Smooth muscle cell (in vitro differentiated cells): ENCODE measurements at regions not wholly inside any gene's neighbourhood (a gene's known extent, or its start where the extent isn't known, plus 50 kb on each side); places are given as distances from the start of the nearest gene placed in this dataset.

Experiments used
- DNase-seq: peaks from one replicate; lab custom pipeline; 2025; ENCODE audit not compliant: unreplicated experiment; lab: John Stamatoyannopoulos, UW
- H2AFZ ChIP-seq: fragments of 200-600 bp; sonication (generic); 2 replicates; pipeline ENCODE4 v1.6.0; 2016; ENCODE audit warnings: antibody characterized with exemption, low read depth, mild to moderate bottlenecking
- H3F3A ChIP-seq: fragments of 200-600 bp; sonication (generic); 2 replicates; pipeline ENCODE4 v1.6.0; 2017; ENCODE audit warnings: antibody characterized with exemption, low read depth
- H3K27ac ChIP-seq: fragments of 200-600 bp; sonication (generic); 2 replicates; pipeline ENCODE4 v1.5.1; 2016; ENCODE audit warnings: low read depth, mild to moderate bottlenecking
- H3K27me3 ChIP-seq: fragments of 200-600 bp; sonication (generic); 2 replicates; pipeline ENCODE4 v1.6.1; 2016; ENCODE audit warnings: low read depth, mild to moderate bottlenecking
- H3K36me3 ChIP-seq: fragments of 200-600 bp; sonication (generic); 2 replicates; pipeline ENCODE4 v1.5.1; 2016; ENCODE audit warnings: low read depth
- H3K4me1 ChIP-seq: fragments of 200-600 bp; sonication (generic); 2 replicates; pipeline ENCODE4 v1.5.1; 2016; ENCODE audit warnings: low read depth
- H3K4me2 ChIP-seq: fragments of 200-600 bp; sonication (generic); 2 replicates; pipeline ENCODE4 v1.6.0; 2016; ENCODE audit warnings: mild to moderate bottlenecking
- H3K4me3 ChIP-seq: fragments of 200-600 bp; sonication (generic); 2 replicates; pipeline ENCODE4 v1.5.1; 2016; ENCODE audit warnings: mild to moderate bottlenecking
- H3K79me2 ChIP-seq: fragments of 200-600 bp; sonication (generic); 2 replicates; pipeline ENCODE4 v1.6.0; 2016; ENCODE audit warnings: low read depth, mild to moderate bottlenecking
- H3K9ac ChIP-seq: fragments of 200-600 bp; sonication (generic); 2 replicates; pipeline ENCODE4 v1.6.0; 2016; ENCODE audit warnings: low read depth
- H3K9me3 ChIP-seq: fragments of 200-600 bp; sonication (generic); replicated peaks from 2 replicates; pipeline ENCODE4 v1.5.1; 2016; ENCODE audit warnings: low read depth
- H4K20me1 ChIP-seq: fragments of 200-600 bp; sonication (generic); 2 replicates; pipeline ENCODE4 v1.6.0; 2016; ENCODE audit warnings: low read depth
- CTCF ChIP-seq: fragments of 200-600 bp; sonication (generic); IDR thresholded peaks from 2 replicates; pipeline ENCODE4 v1.5.1; 2017; ENCODE audit warnings: borderline replicate concordance, mild to moderate bottlenecking, antibody characterized with exemption; ENCODE audit not compliant: insufficient read depth, poor library complexity, severe bottlenecking
- WGBS: methylation state at CpG from one replicate; pipeline ENCODE4 v1.1.7; 2016; ENCODE audit warnings: low lambda C conversion rate; 5-methylcytosine and 5-hydroxymethylcytosine counted together

GRCh38 chr20:11207749-11208502, 534.1 kb upstream of the JAG1 start:
- no peak overlapping the region for H3K4me3 ChIP-seq
- H3K27me3 ChIP-seq, result no peaks in the 10 kb centered on the region
- peaks cover 23% of the 10 kb centered on the region for H3F3A ChIP-seq
- H3K79me2 ChIP-seq, result no peaks in the 10 kb centered on the region
- DNase-seq, result no peak
- no peaks in the 10 kb centered on the region for H3K4me1 ChIP-seq
- no peaks in the 10 kb centered on the region for H3K9me3 ChIP-seq
- peak overlapping the region; percentile 24 for H3K4me2 ChIP-seq
- TF ChIP-seq CTCF, result no peak
- H2AFZ ChIP-seq, result no peak overlapping the region
- H3K9ac ChIP-seq, result no peak overlapping the region
- no peaks in the 10 kb centered on the region for H3K36me3 ChIP-seq
- 8% methylated on average over 10 of the region's 10 CpGs for WGBS
- H4K20me1 ChIP-seq, result no peaks in the 10 kb centered on the region
- peak overlapping the region; percentile 85 for H3K27ac ChIP-seq

GRCh38 chr20:11210611-11211010, 536.8 kb upstream of the JAG1 start:
- WGBS, result 50% methylated on average over 5 of the region's 5 CpGs
- Histone ChIP-seq H3K9me3 (no peaks in the 10 kb centered on the region), H3K79me2 (no peaks in the 10 kb centered on the region), H3K4me1 (no peaks in the 10 kb centered on the region), H3F3A (peaks cover 23% of the 10 kb centered on the region), H3K27ac (peak overlapping the region; percentile 14), H3K36me3 (no peaks in the 10 kb centered on the region), H3K4me2 (no peak overlapping the region), H3K9ac (no peak overlapping the region), H2AFZ (no peak overlapping the region), H3K27me3 (no peaks in the 10 kb centered on the region), H3K4me3 (no peak overlapping the region), H4K20me1 (no peaks in the 10 kb centered on the region)
- DNase-seq, result no peak
- TF ChIP-seq CTCF, result no peak

- Histone ChIP-seq H3K27ac (no peak overlapping the region), H4K20me1 (no peaks in the 10 kb centered on the region), H3K4me1 (peaks cover 10% of the 10 kb centered on the region), H3K4me2 (no peak overlapping the region), H2AFZ (no peak overlapping the region), H3K79me2 (no peaks in the 10 kb centered on the region), H3K4me3 (no peak overlapping the region), H3F3A (peaks cover 25% of the 10 kb centered on the region), H3K27me3 (no peaks in the 10 kb centered on the region), H3K9ac (no peak overlapping the region), H3K9me3 (no peaks in the 10 kb centered on the region), H3K36me3 (no peaks in the 10 kb centered on the region)
- 97% methylated on average over 3 of the region's 3 CpGs for WGBS
- DNase-seq, result no peak
- TF ChIP-seq CTCF, result no peak
Observed at GRCh38 chr20:11212272-11212671, 538.5 kb upstream of the JAG1 start.

GRCh38 chr20:11212902-11213301, 539.1 kb upstream of the JAG1 start:
- no peak for DNase-seq
- Histone ChIP-seq H3K27ac (no peak overlapping the region), H3K79me2 (no peaks in the 10 kb centered on the region), H3K9me3 (no peaks in the 10 kb centered on the region), H3F3A (peaks cover 25% of the 10 kb centered on the region), H3K4me2 (no peak overlapping the region), H2AFZ (no peak overlapping the region), H3K36me3 (no peaks in the 10 kb centered on the region), H3K9ac (no peak overlapping the region), H3K4me3 (no peak overlapping the region), H4K20me1 (no peaks in the 10 kb centered on the region), H3K27me3 (no peaks in the 10 kb centered on the region), H3K4me1 (peaks cover 11% of the 10 kb centered on the region)
- 67% methylated on average over 5 of the region's 5 CpGs for WGBS
- TF ChIP-seq CTCF, result no peak
